BE2C (cell line): ENCODE measurements at regions not wholly inside any gene's neighbourhood (a gene's known extent, or its start where the extent isn't known, plus 50 kb on each side); places are given as distances from the start of the nearest gene placed in this dataset.

Experiments used
- DNase-seq: peaks from one replicate; pipeline ENCODE4 v3.0.0-alpha.2; 2020
- H3K27me3 ChIP-seq: fragments of 250-450 bp; sonication (Bioruptor Pico); 2 replicates; pipeline ENCODE4 v1.5.1; 2020; ENCODE audit warnings: mild to moderate bottlenecking
- H3K36me3 ChIP-seq: fragments of 250-450 bp; sonication (Bioruptor Pico); 2 replicates; pipeline ENCODE4 v1.5.1; 2020; ENCODE audit warnings: mild to moderate bottlenecking
- H3K4me1 ChIP-seq: fragments of 250-450 bp; sonication (Bioruptor Pico); 2 replicates; pipeline ENCODE4 v1.5.1; 2020
- H3K4me3 ChIP-seq: 2 replicates; pipeline ENCODE4 v1.5.1; 2011; ENCODE audit warnings: low read depth, low read length
- H3K9me3 ChIP-seq: fragments of 250-450 bp; sonication (Bioruptor Pico); 2 replicates; pipeline ENCODE4 v1.5.1; 2020
- CTCF ChIP-seq: IDR thresholded peaks from 2 replicates; pipeline ENCODE4 v1.5.1; 2012; ENCODE audit warnings: mild to moderate bottlenecking, low read depth, low read length

GRCh38 chr11:127358160-127358559 is 357.6 kb upstream of the KIRREL3 start:
- no peak overlapping the region for H3K4me3 ChIP-seq
- no peak for TF ChIP-seq CTCF
- no peaks in the 10 kb centered on the region for H3K27me3 ChIP-seq
- no peaks in the 10 kb centered on the region for H3K36me3 ChIP-seq
- no peak for DNase-seq
- no peaks in the 10 kb centered on the region for H3K9me3 ChIP-seq
- no peaks in the 10 kb centered on the region for H3K4me1 ChIP-seq

GRCh38 chr11:127350476-127350875 is 349.9 kb upstream of the KIRREL3 start:
- Histone ChIP-seq H3K27me3 (no peaks in the 10 kb centered on the region; the same call in 1 of the 2 replicates), H3K4me1 (peaks cover under 1% of the 10 kb centered on the region), H3K9me3 (no peaks in the 10 kb centered on the region; the same call in 1 of the 2 replicates), H3K4me3 (no peak overlapping the region), H3K36me3 (no peaks in the 10 kb centered on the region)
- no peak for DNase-seq
- no peak for TF ChIP-seq CTCF

- H3K4me1 ChIP-seq = peaks cover 4% of the 10 kb centered on the region
- DNase-seq = peak; percentile 52
- no peaks in the 10 kb centered on the region for H3K36me3 ChIP-seq
- no peaks in the 10 kb centered on the region; the same call in 1 of the 2 replicates for H3K27me3 ChIP-seq
- no peaks in the 10 kb centered on the region; the same call in 1 of the 2 replicates for H3K9me3 ChIP-seq
- peak overlapping the region; percentile 28; the same call in 1 of the 2 replicates for H3K4me3 ChIP-seq
- TF ChIP-seq CTCF = peak; percentile 89
Observed at GRCh38 chr11:127345819-127346459, 345.4 kb upstream of the KIRREL3 start.

- no peaks in the 10 kb centered on the region for H3K36me3 ChIP-seq
- H3K4me3 ChIP-seq = no peak overlapping the region
- no peaks in the 10 kb centered on the region for H3K9me3 ChIP-seq
- DNase-seq = no peak
- peaks cover 3% of the 10 kb centered on the region for H3K4me1 ChIP-seq
- no peaks in the 10 kb centered on the region for H3K27me3 ChIP-seq
- TF ChIP-seq CTCF = no peak
Observed at GRCh38 chr11:127340438-127340837, 339.9 kb upstream of the KIRREL3 start.

- Histone ChIP-seq H3K4me1 (no peaks in the 10 kb centered on the region), H3K36me3 (no peaks in the 10 kb centered on the region), H3K4me3 (no peak overlapping the region), H3K9me3 (no peaks in the 10 kb centered on the region), H3K27me3 (no peaks in the 10 kb centered on the region)
- no peak for DNase-seq
- no peak for TF ChIP-seq CTCF
Observed at GRCh38 chr11:127339376-127339775, 338.8 kb upstream of the KIRREL3 start.

- Histone ChIP-seq H3K9me3 (no peaks in the 10 kb centered on the region), H3K4me1 (no peaks in the 10 kb centered on the region), H3K4me3 (no peak overlapping the region), H3K27me3 (no peaks in the 10 kb centered on the region), H3K36me3 (no peaks in the 10 kb centered on the region)
- no peak for TF ChIP-seq CTCF
- no peak for DNase-seq
Observed at GRCh38 chr11:127338380-127339259, 338.1 kb upstream of the KIRREL3 start.
